Endothelial cell of umbilical vein (primary cell): ENCODE measurements at regions not wholly inside any gene's neighbourhood (a gene's known extent, or its start where the extent isn't known, plus 50 kb on each side); places are given as distances from the start of the nearest gene placed in this dataset.

ENCODE experiments used
- CTCF ChIP-seq, 2 donors: IDR thresholded peaks; 1 replicate in 1 of 2; 2 replicates in 1 of 2; pipeline ENCODE4 v1.5.1; 2011; ENCODE audit warnings: low read length in 2 of 2, mild to moderate bottlenecking in 2 of 2, moderate library complexity in 2 of 2, control low read depth in 1 of 2, inconsistent platforms in 1 of 2, low read depth in 1 of 2; ENCODE audit not compliant: insufficient read depth in 1 of 2; ENCODE audit errors: extremely low read depth in 1 of 2
- EZH2 ChIP-seq: IDR thresholded peaks from 2 replicates; pipeline ENCODE4 v1.6.1; 2012; ENCODE audit warnings: borderline replicate concordance, low read depth, mild to moderate bottlenecking, moderate library complexity, low read length, inconsistent platforms; ENCODE audit not compliant: severe bottlenecking
- MAX ChIP-seq: IDR thresholded peaks from 2 replicates; pipeline ENCODE4 v1.6.1; 2011; ENCODE audit not compliant: insufficient read depth, insufficient read length
- POLR2A ChIP-seq: IDR thresholded peaks from 2 replicates; pipeline ENCODE4 v1.6.1; 2012; ENCODE audit warnings: low read depth, mild to moderate bottlenecking, control low read depth, low read length
- POLR2AphosphoS5 ChIP-seq: IDR thresholded peaks from 2 replicates; pipeline ENCODE4 v1.6.1; 2012; ENCODE audit warnings: low read depth, mild to moderate bottlenecking, control low read depth, low read length, moderate library complexity; ENCODE audit not compliant: insufficient read depth

GRCh38 chr7:114087653-114088469, 169.1 kb upstream of the PPP1R3A start:
- TF ChIP-seq CTCF (IDR thresholded peaks at IDR 0.05; ENCODE audit: extremely low read depth in 1 of 2, insufficient read depth in 1 of 2, low read depth in 1 of 2, low read length in 2 of 2) (no peak), EZH2 (peak; percentile 71), POLR2A (no peak), MAX (no peak), POLR2AphosphoS5 (no peak)
